H1 (cell line): ENCODE measurements at regions not wholly inside any gene's neighbourhood (a gene's known extent, or its start where the extent isn't known, plus 50 kb on each side); places are given as distances from the start of the nearest gene placed in this dataset.

ENCODE experiments used
- CHD7 ChIP-seq: fragments of 300-600 bp; sonication (generic); IDR thresholded peaks from 2 replicates; pipeline ENCODE4 v1.7.1; 2012; ENCODE audit warnings: low read length, moderate library complexity, mild to moderate bottlenecking, inconsistent platforms; ENCODE audit not compliant: insufficient replicate concordance
- EZH2 ChIP-seq: fragments of 200-600 bp; sonication (generic); IDR thresholded peaks from 2 replicates; pipeline ENCODE4 v1.7.1; 2012; ENCODE audit warnings: low read depth, mild to moderate bottlenecking, moderate library complexity, low read length, inconsistent platforms; ENCODE audit not compliant: severe bottlenecking

DNA sequence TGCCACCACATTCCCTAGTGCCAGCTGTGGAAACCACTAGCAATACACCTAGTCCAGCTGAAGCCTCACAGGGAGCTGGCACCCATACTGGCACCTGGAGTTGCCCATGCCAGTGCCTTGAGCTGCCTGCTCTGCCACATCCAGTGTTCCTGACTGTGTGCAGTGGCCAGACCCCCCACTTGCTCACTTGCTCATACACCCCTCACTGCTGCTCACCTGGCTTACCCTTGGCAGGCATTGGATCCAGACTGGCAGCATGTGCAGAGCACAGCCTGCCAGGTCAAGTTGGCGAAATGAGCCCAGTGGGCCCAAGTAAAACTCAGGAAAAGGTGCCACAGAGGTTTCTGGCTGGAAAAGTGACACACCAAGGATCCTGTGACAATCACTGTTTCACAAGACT, 1618.6 kb upstream of the PRMT6 start (continued):
- TF ChIP-seq CHD7 (no peak), EZH2 (no peak)
